Activated B cell treated with CpG ODN at 0.5 μM for 24 hours (primary cell): ENCODE measurements at regions not wholly inside any gene's neighbourhood (a gene's known extent, or its start where the extent isn't known, plus 50 kb on each side); places are given as distances from the start of the nearest gene placed in this dataset.

Source experiments
- ATAC-seq: fragments of 200-7000 bp; cut with Tn5 transposase; one replicate; pipeline ENCODE4 v1.10.0; 2021; ENCODE audit warnings: low read depth, mild to moderate bottlenecking, moderate library complexity
- CTCF ChIA-PET: fragments of 350-600 bp; sonication (Branson Sonifier 250); formaldehyde crosslinking; loops from one replicate; lab custom pipeline; 2021; ENCODE audit warnings: antibody characterized with exemption; lab: Charles Lee
- POLR2A ChIA-PET: fragments of 350-600 bp; sonication (Branson Sonifier 250); formaldehyde crosslinking; loops from one replicate; lab custom pipeline; 2021; ENCODE audit warnings: antibody characterized with exemption; lab: Charles Lee
- DNase-seq: peaks from one replicate; pipeline ENCODE4 v3.0.0; 2022
- H3K27ac Mint-ChIP-seq: one replicate; pipeline ENCODE4 v1.8.0; 2020; ENCODE audit warnings: mixed read lengths
- H3K27me3 Mint-ChIP-seq: one replicate; pipeline ENCODE4 v1.8.0; 2021; ENCODE audit warnings: mixed read lengths
- H3K36me3 Mint-ChIP-seq: one replicate; pipeline ENCODE4 v1.8.0; 2021; ENCODE audit warnings: low read depth, mixed read lengths
- H3K4me1 Mint-ChIP-seq: one replicate; pipeline ENCODE4 v1.8.0; 2021; ENCODE audit warnings: mixed read lengths
- H3K4me3 Mint-ChIP-seq: one replicate; pipeline ENCODE4 v1.8.0; 2020; ENCODE audit warnings: mild to moderate bottlenecking, mixed read lengths
- H3K9me3 Mint-ChIP-seq: one replicate; pipeline ENCODE4 v1.8.0; 2020; ENCODE audit warnings: mixed read lengths
- CTCF ChIP-seq: fragments of 200-600 bp; IDR thresholded peaks from one replicate; pipeline ENCODE4 v1.8.0; 2022; ENCODE audit warnings: antibody characterized with exemption, mild to moderate bottlenecking
- intact Hi-C: fragments of 100-400 bp; cut with micrococcal nuclease; formaldehyde crosslinking; loops from one replicate; pipeline ENCODE4 v1.15.1; 2024

DNA sequence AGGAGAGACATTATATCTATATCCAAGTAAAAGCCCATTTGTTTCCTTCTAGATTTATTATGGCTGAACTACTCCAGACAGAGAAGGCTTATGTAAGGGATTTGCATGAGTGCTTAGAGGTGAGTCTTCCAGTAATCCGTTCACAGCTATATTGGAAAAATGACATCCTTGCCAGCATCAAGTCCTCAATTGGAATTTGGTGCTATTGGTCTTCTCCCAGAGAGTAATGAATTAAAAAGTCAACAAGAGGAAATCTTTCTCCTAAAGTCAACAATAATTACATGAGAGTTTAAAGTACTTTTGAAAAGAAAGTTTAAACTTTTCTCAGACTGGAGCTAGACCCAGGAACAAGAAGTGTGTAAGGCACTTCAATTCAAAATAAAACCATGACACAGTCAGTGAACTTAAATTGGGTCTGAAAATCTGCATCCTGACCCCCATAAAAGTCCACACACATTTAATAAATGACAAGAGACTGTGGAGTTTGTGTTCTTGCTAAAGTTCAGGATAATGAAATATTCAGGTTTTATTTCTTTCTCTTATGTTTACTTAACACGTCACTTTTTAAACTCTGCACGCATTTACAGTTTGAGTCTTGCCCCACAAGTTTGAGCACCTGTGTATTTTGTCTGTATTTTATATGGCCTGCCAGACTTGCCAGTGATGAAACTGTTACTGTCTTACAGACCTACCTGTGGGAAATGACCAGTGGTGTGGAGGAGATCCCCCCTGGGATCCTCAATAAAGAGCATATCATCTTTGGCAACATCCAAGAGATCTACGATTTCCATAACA, 268.2 kb upstream of the UMPS start:
- ChIA-PET POLR2A (no interaction called here), CTCF (no interaction called here)
- ATAC-seq = no peak
- Mint-ChIP-seq H3K4me3 (no peak overlapping the region), H3K9me3 (no peaks in the 10 kb centered on the region), H3K4me1 (no peaks in the 10 kb centered on the region), H3K36me3 (no peaks in the 10 kb centered on the region), H3K27ac (no peak overlapping the region), H3K27me3 (peaks cover 13% of the 10 kb centered on the region)
- no peak for TF ChIP-seq CTCF
- DNase-seq = no peak
- intact Hi-C loops = no loop called here

GRCh38 chr3:124463234-124463633, 267.0 kb upstream of the UMPS start:
- H3K27me3 Mint-ChIP-seq = peaks cover 14% of the 10 kb centered on the region

DNA sequence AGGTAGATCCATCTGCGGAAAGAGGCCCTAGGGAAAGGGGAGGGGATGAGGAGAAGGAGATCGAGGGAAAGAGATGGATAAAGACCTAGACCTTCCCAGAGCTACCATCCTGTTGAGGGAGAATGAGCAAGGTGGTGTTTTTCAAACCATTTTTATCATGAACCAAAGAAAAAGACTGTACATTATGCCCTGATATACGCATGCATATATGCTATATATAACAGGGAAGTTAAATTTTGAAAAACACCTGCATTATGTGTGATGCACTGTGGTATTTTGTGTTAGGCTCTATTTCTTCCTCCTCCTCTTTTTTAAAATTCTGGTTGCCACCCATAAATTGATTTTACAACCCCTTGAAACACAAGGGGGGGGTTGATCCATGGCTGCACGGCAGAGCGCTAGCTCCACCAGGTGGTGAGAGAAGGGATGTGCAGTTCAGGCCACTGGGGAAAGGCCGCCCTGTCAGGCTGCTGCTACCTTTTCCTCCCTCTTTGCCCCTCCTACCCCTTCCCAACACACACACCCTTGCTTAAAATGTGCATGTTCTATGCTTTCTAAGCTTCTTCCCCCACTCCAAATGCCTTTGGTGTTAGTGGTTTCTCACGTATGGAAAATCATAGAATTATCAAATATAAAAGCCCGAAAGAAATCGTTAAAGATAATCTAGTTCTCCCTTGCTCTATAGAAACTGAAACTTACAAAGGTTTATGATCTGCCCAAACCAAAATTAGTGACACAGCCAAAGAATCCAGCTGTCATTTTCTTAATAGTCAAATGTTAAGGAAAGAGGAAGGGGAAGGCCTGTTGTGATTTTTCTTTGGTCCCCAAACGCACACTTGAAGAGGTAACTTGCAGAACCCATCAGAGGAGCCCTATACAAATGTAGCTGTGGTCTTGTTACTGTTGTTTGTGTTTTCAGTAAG, 262.0 kb upstream of the UMPS start:
- DNase-seq = no peak
- intact Hi-C loops = no loop called here
- no peak for ATAC-seq
- H3K27me3 Mint-ChIP-seq = peaks cover 19% of the 10 kb centered on the region
- ChIA-PET CTCF (interaction anchor here (0.7 to 1.0 kb wide), 2 partner anchors 9 to 91 kb away, joined by 3 read pairs; no protein-coding TSS in a partner anchor), POLR2A (no interaction called here)
- H3K27ac Mint-ChIP-seq = no peak overlapping the region
- no peaks in the 10 kb centered on the region for H3K9me3 Mint-ChIP-seq
- TF ChIP-seq CTCF = no peak
- H3K36me3 Mint-ChIP-seq = no peaks in the 10 kb centered on the region
- H3K4me1 Mint-ChIP-seq = no peaks in the 10 kb centered on the region
- no peak overlapping the region for H3K4me3 Mint-ChIP-seq

More at GRCh38 chr3:124463234-124463633, 267.0 kb upstream of the UMPS start:
- no peak for TF ChIP-seq CTCF
- no peaks in the 10 kb centered on the region for H3K4me1 Mint-ChIP-seq
- ChIA-PET CTCF (no interaction called here), POLR2A (no interaction called here)
- intact Hi-C loops = no loop called here
- no peaks in the 10 kb centered on the region for H3K36me3 Mint-ChIP-seq
- DNase-seq = no peak
- ATAC-seq = no peak
- H3K9me3 Mint-ChIP-seq = no peaks in the 10 kb centered on the region
- no peak overlapping the region for H3K27ac Mint-ChIP-seq
- H3K4me3 Mint-ChIP-seq = no peak overlapping the region

- Mint-ChIP-seq H3K4me1 (no peaks in the 10 kb centered on the region), H3K9me3 (no peaks in the 10 kb centered on the region), H3K36me3 (no peaks in the 10 kb centered on the region), H3K27ac (no peak overlapping the region), H3K27me3 (peaks cover 19% of the 10 kb centered on the region), H3K4me3 (no peak overlapping the region)
- ATAC-seq (no peak), DNase-seq (no peak)
- no peak for TF ChIP-seq CTCF
- CTCF ChIA-PET = no interaction called here
- POLR2A ChIA-PET = no interaction called here
- intact Hi-C loops = no loop called here
Measured at GRCh38 chr3:124469555-124469954, 260.7 kb upstream of the UMPS start.

DNA sequence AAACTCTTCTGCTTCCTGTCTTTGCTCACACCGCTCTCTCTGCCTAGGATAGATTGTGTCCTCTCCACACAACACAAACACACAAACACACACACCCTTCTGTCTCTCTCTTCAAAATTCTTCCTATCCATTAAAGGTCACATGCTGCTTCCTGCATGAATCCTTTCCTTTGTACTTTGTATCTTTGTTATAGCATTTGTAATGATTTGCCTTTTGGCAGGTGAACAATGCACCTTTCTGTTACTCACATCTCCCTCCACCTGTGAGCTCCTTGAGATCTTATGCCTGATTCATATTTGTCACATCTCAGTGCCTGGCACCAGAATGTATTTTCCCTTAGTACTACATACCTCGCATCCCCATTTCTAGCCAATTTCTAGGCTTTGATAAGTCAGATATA, 251.4 kb upstream of the UMPS start:
- no peak for TF ChIP-seq CTCF
- DNase-seq (no peak), ATAC-seq (no peak)
- no peaks in the 10 kb centered on the region for H3K36me3 Mint-ChIP-seq
- H3K4me3 Mint-ChIP-seq = no peak overlapping the region
- ChIA-PET CTCF (no interaction called here), POLR2A (no interaction called here)
- H3K27ac Mint-ChIP-seq = no peak overlapping the region
- H3K4me1 Mint-ChIP-seq = no peaks in the 10 kb centered on the region
- H3K9me3 Mint-ChIP-seq = no peaks in the 10 kb centered on the region
- peaks cover 13% of the 10 kb centered on the region for H3K27me3 Mint-ChIP-seq
- intact Hi-C loops = no loop called here
